HepG2 (cell line): ENCODE measurements at regions not wholly inside any gene's neighbourhood (a gene's known extent, or its start where the extent isn't known, plus 50 kb on each side); places are given as distances from the start of the nearest gene placed in this dataset.

Experiments used
- CEBPB ChIP-seq: IDR thresholded peaks from 2 replicates; pipeline ENCODE4 v1.6.1; 2011; ENCODE audit warnings: low read depth, low read length, improper control_type of control experiment, borderline replicate concordance
- FOXA1 ChIP-seq, 2 experiments: fragments of 450-650 bp in 1 of 2; sonication (generic) in 1 of 2; formaldehyde crosslinking in 1 of 2; IDR thresholded peaks; 2 replicates each; pipeline versions ENCODE4 v1.4.0 to v1.6.1; 2016 to 2020; ENCODE audit warnings: missing genetic modification reagents in 1 of 2
- GABPA ChIP-seq, 2 experiments: IDR thresholded peaks; 2 replicates each; pipeline ENCODE4 v1.6.1; 2011 to 2016; ENCODE audit warnings: low read depth in 2 of 2, low read length in 1 of 2, missing biosample characterization in 1 of 2, missing genetic modification characterization in 1 of 2
- HDAC6 ChIP-seq: fragments of 200-600 bp; sonication (generic); IDR thresholded peaks from 2 replicates; pipeline ENCODE4 v1.7.0; 2017; ENCODE audit warnings: mild to moderate bottlenecking, antibody characterized with exemption, low read length, low read depth
- SP2 ChIP-seq: sonication (generic); formaldehyde crosslinking; IDR thresholded peaks from 2 replicates; pipeline ENCODE4 v1.5.1; 2020; ENCODE audit warnings: mild to moderate bottlenecking, missing genetic modification reagents
- YY1 ChIP-seq: IDR thresholded peaks from 2 replicates; pipeline ENCODE4 v1.6.1; 2011; ENCODE audit warnings: low read length, low read depth, moderate library complexity, mild to moderate bottlenecking; ENCODE audit not compliant: insufficient read depth, insufficient replicate concordance
- ZNF367 ChIP-seq: sonication (generic); formaldehyde crosslinking; IDR thresholded peaks from 2 replicates; pipeline ENCODE4 v1.4.0; 2020; ENCODE audit warnings: missing genetic modification reagents, borderline replicate concordance
- ZNF746 ChIP-seq: sonication (generic); formaldehyde crosslinking; IDR thresholded peaks from 2 replicates; pipeline ENCODE4 v1.8.0; 2022; ENCODE audit warnings: mild to moderate bottlenecking, missing genetic modification reagents
- TF ChIP-seq, protein P1 (sequence below): sonication (generic); formaldehyde crosslinking; IDR thresholded peaks from 2 replicates; pipeline ENCODE4 v1.4.0; 2020; ENCODE audit warnings: missing genetic modification reagents
- TF ChIP-seq, protein P2 (sequence below): IDR thresholded peaks from 2 replicates; pipeline ENCODE4 v1.6.1; 2016; ENCODE audit warnings: missing compliant biosample characterization, missing genetic modification reagents, borderline replicate concordance
- TF ChIP-seq, protein P3 (sequence below): sonication (generic); formaldehyde crosslinking; IDR thresholded peaks from 2 replicates; pipeline ENCODE4 v1.9.0; 2021; ENCODE audit warnings: missing genetic modification reagents, borderline replicate concordance

DNA sequence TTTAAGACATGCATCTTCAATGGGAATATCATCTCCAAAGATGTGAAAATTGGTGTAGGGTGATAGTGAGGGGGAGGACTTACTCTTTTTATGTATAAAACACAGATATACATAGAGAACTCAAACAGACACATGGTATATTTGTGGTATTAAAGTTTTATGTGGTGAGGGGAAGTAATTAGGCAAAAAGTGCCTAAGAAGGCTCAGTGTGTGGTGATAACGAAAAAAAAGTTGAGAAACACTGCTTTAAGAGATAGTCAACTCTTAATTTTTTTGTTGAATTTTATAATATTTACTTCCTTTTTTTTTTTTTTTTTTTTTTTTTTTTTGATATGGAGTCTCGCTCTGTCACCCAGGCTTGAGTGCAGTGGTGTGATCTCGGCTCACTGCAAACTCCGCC, 174.2 kb upstream of the FRMD4B start:
- TF ChIP-seq, protein P1, sequence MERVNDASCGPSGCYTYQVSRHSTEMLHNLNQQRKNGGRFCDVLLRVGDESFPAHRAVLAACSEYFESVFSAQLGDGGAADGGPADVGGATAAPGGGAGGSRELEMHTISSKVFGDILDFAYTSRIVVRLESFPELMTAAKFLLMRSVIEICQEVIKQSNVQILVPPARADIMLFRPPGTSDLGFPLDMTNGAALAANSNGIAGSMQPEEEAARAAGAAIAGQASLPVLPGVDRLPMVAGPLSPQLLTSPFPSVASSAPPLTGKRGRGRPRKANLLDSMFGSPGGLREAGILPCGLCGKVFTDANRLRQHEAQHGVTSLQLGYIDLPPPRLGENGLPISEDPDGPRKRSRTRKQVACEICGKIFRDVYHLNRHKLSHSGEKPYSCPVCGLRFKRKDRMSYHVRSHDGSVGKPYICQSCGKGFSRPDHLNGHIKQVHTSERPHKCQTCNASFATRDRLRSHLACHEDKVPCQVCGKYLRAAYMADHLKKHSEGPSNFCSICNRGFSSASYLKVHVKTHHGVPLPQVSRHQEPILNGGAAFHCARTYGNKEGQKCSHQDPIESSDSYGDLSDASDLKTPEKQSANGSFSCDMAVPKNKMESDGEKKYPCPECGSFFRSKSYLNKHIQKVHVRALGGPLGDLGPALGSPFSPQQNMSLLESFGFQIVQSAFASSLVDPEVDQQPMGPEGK = no peak
- TF ChIP-seq YY1 (no peak), FOXA1 (IDR thresholded peaks at IDR 0.05) (no peak), FOXA1 (CRISPR knock-in tag; IDR thresholded peaks at IDR 0.05) (no peak), ZNF367 (CRISPR knock-in tag) (no peak), GABPA (IDR thresholded peaks at IDR 0.05; ENCODE audit: low read depth, low read length) (no peak), GABPA (CRISPR knock-in tag; IDR thresholded peaks at IDR 0.05; ENCODE audit: low read depth) (no peak), HDAC6 (no peak), CEBPB (no peak), SP2 (no peak), ZNF746 (no peak)
- TF ChIP-seq, protein P2, sequence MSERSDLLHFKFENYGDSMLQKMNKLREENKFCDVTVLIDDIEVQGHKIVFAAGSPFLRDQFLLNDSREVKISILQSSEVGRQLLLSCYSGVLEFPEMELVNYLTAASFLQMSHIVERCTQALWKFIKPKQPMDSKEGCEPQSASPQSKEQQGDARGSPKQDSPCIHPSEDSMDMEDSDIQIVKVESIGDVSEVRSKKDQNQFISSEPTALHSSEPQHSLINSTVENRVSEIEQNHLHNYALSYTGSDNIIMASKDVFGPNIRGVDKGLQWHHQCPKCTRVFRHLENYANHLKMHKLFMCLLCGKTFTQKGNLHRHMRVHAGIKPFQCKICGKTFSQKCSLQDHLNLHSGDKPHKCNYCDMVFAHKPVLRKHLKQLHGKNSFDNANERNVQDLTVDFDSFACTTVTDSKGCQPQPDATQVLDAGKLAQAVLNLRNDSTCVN = no peak
- TF ChIP-seq, protein P3, sequence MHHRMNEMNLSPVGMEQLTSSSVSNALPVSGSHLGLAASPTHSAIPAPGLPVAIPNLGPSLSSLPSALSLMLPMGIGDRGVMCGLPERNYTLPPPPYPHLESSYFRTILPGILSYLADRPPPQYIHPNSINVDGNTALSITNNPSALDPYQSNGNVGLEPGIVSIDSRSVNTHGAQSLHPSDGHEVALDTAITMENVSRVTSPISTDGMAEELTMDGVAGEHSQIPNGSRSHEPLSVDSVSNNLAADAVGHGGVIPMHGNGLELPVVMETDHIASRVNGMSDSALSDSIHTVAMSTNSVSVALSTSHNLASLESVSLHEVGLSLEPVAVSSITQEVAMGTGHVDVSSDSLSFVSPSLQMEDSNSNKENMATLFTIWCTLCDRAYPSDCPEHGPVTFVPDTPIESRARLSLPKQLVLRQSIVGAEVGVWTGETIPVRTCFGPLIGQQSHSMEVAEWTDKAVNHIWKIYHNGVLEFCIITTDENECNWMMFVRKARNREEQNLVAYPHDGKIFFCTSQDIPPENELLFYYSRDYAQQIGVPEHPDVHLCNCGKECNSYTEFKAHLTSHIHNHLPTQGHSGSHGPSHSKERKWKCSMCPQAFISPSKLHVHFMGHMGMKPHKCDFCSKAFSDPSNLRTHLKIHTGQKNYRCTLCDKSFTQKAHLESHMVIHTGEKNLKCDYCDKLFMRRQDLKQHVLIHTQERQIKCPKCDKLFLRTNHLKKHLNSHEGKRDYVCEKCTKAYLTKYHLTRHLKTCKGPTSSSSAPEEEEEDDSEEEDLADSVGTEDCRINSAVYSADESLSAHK (CRISPR knock-in tag) = no peak
